Activated CD4-positive, alpha-beta T cell treated with anti-CD3 and anti-CD28 coated beads for 24 hours (primary cell): ENCODE measurements at regions not wholly inside any gene's neighbourhood (a gene's known extent, or its start where the extent isn't known, plus 50 kb on each side); places are given as distances from the start of the nearest gene placed in this dataset.

Experiments
- DNase-seq, 2 donors: peaks; one replicate each; pipeline ENCODE4 v3.0.0-alpha.2; 2020; ENCODE audit warnings: low read depth in 2 of 2

GRCh38 chr6:98633886-98634285 lies 200.5 kb upstream of the POU3F2 start:
- no peak for DNase-seq

- DNase-seq: no peak
Observed at GRCh38 chr6:98634569-98634968, 199.8 kb upstream of the POU3F2 start.

GRCh38 chr6:98635191-98635590 lies 199.2 kb upstream of the POU3F2 start:
- DNase-seq: no peak

- no peak for DNase-seq
Observed at GRCh38 chr6:98636941-98637340, 197.4 kb upstream of the POU3F2 start.

- DNase-seq: no peak
Observed at GRCh38 chr6:98639089-98639635, 195.2 kb upstream of the POU3F2 start.

GRCh38 chr6:98640366-98640765 lies 194.0 kb upstream of the POU3F2 start:
- no peak for DNase-seq

- DNase-seq: no peak
Observed at GRCh38 chr6:98641949-98642719, 192.2 kb upstream of the POU3F2 start.

- DNase-seq: no peak
Observed at GRCh38 chr6:98644063-98644462, 190.3 kb upstream of the POU3F2 start.

- no peak for DNase-seq
Observed at GRCh38 chr6:98648211-98648914, 186.0 kb upstream of the POU3F2 start.

- DNase-seq: no peak
Observed at GRCh38 chr6:98650941-98651340, 183.4 kb upstream of the POU3F2 start.

- no peak for DNase-seq
Observed at GRCh38 chr6:98653179-98653578, 181.2 kb upstream of the POU3F2 start.

GRCh38 chr6:98657764-98658163 lies 176.6 kb upstream of the POU3F2 start:
- DNase-seq: no peak

- no peak for DNase-seq
Observed at GRCh38 chr6:98669371-98669770, 165.0 kb upstream of the POU3F2 start.

- no peak for DNase-seq
Observed at GRCh38 chr6:98670045-98670746, 164.2 kb upstream of the POU3F2 start.

- no peak for DNase-seq
Observed at GRCh38 chr6:98672681-98673475, 161.5 kb upstream of the POU3F2 start.

- DNase-seq: no peak
Observed at GRCh38 chr6:98678481-98678880, 155.9 kb upstream of the POU3F2 start.

GRCh38 chr6:98686008-98686601 lies 148.3 kb upstream of the POU3F2 start:
- no peak for DNase-seq

GRCh38 chr6:98687752-98688151 lies 146.6 kb upstream of the POU3F2 start:
- no peak for DNase-seq

GRCh38 chr6:98695091-98695801 lies 139.1 kb upstream of the POU3F2 start:
- DNase-seq: no peak

GRCh38 chr6:98711380-98711779 lies 123.0 kb upstream of the POU3F2 start:
- DNase-seq: no peak

- no peak for DNase-seq
Observed at GRCh38 chr6:98716341-98716740, 118.0 kb upstream of the POU3F2 start.
